ENCODE measurements at regions not wholly inside any gene's neighbourhood (a gene's known extent, or its start where the extent isn't known, plus 50 kb on each side); places are given as distances from the start of the nearest gene placed in this dataset.

- TF ChIP-seq, protein P1, sequence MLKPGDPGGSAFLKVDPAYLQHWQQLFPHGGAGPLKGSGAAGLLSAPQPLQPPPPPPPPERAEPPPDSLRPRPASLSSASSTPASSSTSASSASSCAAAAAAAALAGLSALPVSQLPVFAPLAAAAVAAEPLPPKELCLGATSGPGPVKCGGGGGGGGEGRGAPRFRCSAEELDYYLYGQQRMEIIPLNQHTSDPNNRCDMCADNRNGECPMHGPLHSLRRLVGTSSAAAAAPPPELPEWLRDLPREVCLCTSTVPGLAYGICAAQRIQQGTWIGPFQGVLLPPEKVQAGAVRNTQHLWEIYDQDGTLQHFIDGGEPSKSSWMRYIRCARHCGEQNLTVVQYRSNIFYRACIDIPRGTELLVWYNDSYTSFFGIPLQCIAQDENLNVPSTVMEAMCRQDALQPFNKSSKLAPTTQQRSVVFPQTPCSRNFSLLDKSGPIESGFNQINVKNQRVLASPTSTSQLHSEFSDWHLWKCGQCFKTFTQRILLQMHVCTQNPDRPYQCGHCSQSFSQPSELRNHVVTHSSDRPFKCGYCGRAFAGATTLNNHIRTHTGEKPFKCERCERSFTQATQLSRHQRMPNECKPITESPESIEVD (tag by site-specific recombination; IDR thresholded peaks at IDR 0.05) = no peak
- TF ChIP-seq ZNF624 (tag by site-specific recombination; IDR thresholded peaks at IDR 0.05) = no peak
- no peak for TF ChIP-seq ZNF837 (tag by site-specific recombination; IDR thresholded peaks at IDR 0.05)
- TF ChIP-seq HOXC10 (CRISPR knock-in tag; IDR thresholded peaks at IDR 0.05) = no peak
- TF ChIP-seq ZNF280C (tag by site-specific recombination; IDR thresholded peaks at IDR 0.05) = no peak
- TF ChIP-seq ZNF521 (tag by site-specific recombination; IDR thresholded peaks at IDR 0.05) = no peak
Measured at GRCh38 chr6:15819226-15819625, 156.4 kb upstream of the DTNBP1 start (continued).

- Histone ChIP-seq H3K27ac (ENCODE audit: extremely low read depth, low read depth, low read length) (no peak overlapping the region), H3K4me1 (ENCODE audit: control insufficient read depth, insufficient read depth, low read length) (no peaks in the 10 kb centered on the region), H3K9me3 (ENCODE audit: control insufficient read depth, insufficient read depth, low read depth, low read length) (no peaks in the 10 kb centered on the region), H3K36me3 (ENCODE audit: control insufficient read depth in 2 of 2, insufficient read depth in 1 of 2, low read length in 2 of 2) (no peaks in the 10 kb centered on the region), H3K4me3 (ENCODE audit: low read depth, low read length) (no peak overlapping the region)
- POLR2A ChIA-PET = no interaction called here
- CTCF ChIA-PET = interaction anchor here (0.7 kb wide), 1 partner anchor 127 kb away, joined by 3 read pairs; no protein-coding TSS in a partner anchor
- TF ChIP-seq ZNF610 (tag by site-specific recombination; IDR thresholded peaks at IDR 0.05; ENCODE audit: borderline replicate concordance) (no peak), ZNF677 (tag by site-specific recombination; IDR thresholded peaks at IDR 0.05) (no peak), REPIN1 (tag by site-specific recombination; IDR thresholded peaks at IDR 0.05; ENCODE audit: low read depth) (no peak), ZNF175 (tag by site-specific recombination; IDR thresholded peaks at IDR 0.05) (no peak), ZSCAN30 (tag by site-specific recombination; IDR thresholded peaks at IDR 0.05) (no peak), ZNF248 (tag by site-specific recombination; IDR thresholded peaks at IDR 0.05) (no peak), GLIS1 (tag by site-specific recombination; IDR thresholded peaks at IDR 0.05) (no peak), ZNF114 (tag by site-specific recombination; IDR thresholded peaks at IDR 0.05) (no peak)
- TF ChIP-seq, protein P1 (tag by site-specific recombination; IDR thresholded peaks at IDR 0.05) = no peak
Measured at GRCh38 chr6:15818491-15818890, 155.7 kb upstream of the DTNBP1 start.

DNA sequence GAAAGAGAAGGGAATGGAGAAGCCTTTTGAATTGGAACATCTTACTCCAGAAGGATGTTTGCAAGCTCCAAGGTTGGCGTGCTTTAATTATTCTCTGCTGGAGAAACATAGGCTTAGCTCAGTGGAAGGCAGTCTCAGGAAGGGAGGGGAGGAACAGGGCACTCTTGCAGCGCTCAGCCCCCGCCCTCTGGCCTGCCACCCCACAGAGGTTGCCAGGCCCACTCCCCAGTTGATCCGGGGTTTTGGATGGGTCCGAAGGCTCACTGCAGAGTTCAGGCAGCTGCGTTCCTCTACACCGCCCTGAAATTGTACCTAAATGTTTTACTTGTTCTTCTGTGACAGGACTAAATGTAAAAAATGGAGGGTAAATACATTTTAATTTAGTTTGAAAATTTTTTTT, 155.2 kb upstream of the DTNBP1 start:
- Histone ChIP-seq H3K36me3 (ENCODE audit: control insufficient read depth in 2 of 2, insufficient read depth in 1 of 2, low read length in 2 of 2) (no peaks in the 10 kb centered on the region), H3K27ac (ENCODE audit: extremely low read depth, low read depth, low read length) (no peak overlapping the region), H3K4me3 (ENCODE audit: low read depth, low read length) (no peak overlapping the region), H3K9me3 (ENCODE audit: control insufficient read depth, insufficient read depth, low read depth, low read length) (no peaks in the 10 kb centered on the region), H3K4me1 (ENCODE audit: control insufficient read depth, insufficient read depth, low read length) (no peaks in the 10 kb centered on the region)
- ChIA-PET CTCF (interaction anchor here (0.7 kb wide), 1 partner anchor 127 kb away, joined by 3 read pairs; no protein-coding TSS in a partner anchor), POLR2A (no interaction called here)
- TF ChIP-seq ZFP41 (tag by site-specific recombination; IDR thresholded peaks at IDR 0.05; ENCODE audit: borderline replicate concordance) (no peak), ZNF670 (tag by site-specific recombination; IDR thresholded peaks at IDR 0.05; ENCODE audit: low read depth) (no peak)
- TF ChIP-seq, protein P2, sequence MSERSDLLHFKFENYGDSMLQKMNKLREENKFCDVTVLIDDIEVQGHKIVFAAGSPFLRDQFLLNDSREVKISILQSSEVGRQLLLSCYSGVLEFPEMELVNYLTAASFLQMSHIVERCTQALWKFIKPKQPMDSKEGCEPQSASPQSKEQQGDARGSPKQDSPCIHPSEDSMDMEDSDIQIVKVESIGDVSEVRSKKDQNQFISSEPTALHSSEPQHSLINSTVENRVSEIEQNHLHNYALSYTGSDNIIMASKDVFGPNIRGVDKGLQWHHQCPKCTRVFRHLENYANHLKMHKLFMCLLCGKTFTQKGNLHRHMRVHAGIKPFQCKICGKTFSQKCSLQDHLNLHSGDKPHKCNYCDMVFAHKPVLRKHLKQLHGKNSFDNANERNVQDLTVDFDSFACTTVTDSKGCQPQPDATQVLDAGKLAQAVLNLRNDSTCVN (tag by site-specific recombination; optimal IDR thresholded peaks at IDR 0.05) = no peak
